Spinal cord (tissue), 9 donors: ENCODE measurements at regions not wholly inside any gene's neighbourhood (a gene's known extent, or its start where the extent isn't known, plus 50 kb on each side); places are given as distances from the start of the nearest gene placed in this dataset.
"Not testable (repeated sequence)": the region's sequence is repeated elsewhere in the genome, so short reads cannot be mapped to it uniquely, and the experiment has no call there.

Experiments
- DNase-seq, 6 donors: peaks; one replicate each; pipeline versions ENCODE4 v3.0.0 to v3.0.0-alpha.2; 2013 to 2015; ENCODE audit warnings: low spot score in 6 of 6, low read depth in 4 of 6
- H3K27ac ChIP-seq: one replicate; pipeline ENCODE4 v1.5.1; 2013; ENCODE audit warnings: low read depth, low read length, control low read depth
- H3K27me3 ChIP-seq: one replicate; pipeline ENCODE4 v1.6.1; 2013; ENCODE audit warnings: low read length; ENCODE audit not compliant: control insufficient read depth, insufficient read depth
- H3K36me3 ChIP-seq: one replicate; pipeline ENCODE4 v1.6.1; 2013; ENCODE audit warnings: low read length; ENCODE audit not compliant: control insufficient read depth, insufficient read depth
- H3K4me1 ChIP-seq: one replicate; pipeline ENCODE4 v1.6.1; 2013; ENCODE audit warnings: low read length; ENCODE audit not compliant: control insufficient read depth, insufficient read depth
- H3K4me3 ChIP-seq: one replicate; pipeline ENCODE4 v1.5.1; 2013; ENCODE audit warnings: low read depth, low read length, control low read depth
- H3K9me3 ChIP-seq: one replicate; pipeline ENCODE4 v1.6.1; 2013; ENCODE audit warnings: low read length; ENCODE audit not compliant: control insufficient read depth, insufficient read depth
- WGBS: methylation state at CpG from one replicate; pipeline ENCODE4 v1.1.5; 2013; ENCODE audit warnings: missing lambda C conversion rate; ENCODE audit not compliant: insufficient coverage; 5-methylcytosine and 5-hydroxymethylcytosine counted together
- donor health status: healthy.

- no peaks in the 10 kb centered on the region for H3K36me3 ChIP-seq
- no peak overlapping the region for H3K27ac ChIP-seq
- WGBS: 83% methylated on average over 2 of the region's 2 CpGs
- H3K9me3 ChIP-seq: no peaks in the 10 kb centered on the region
- no peaks in the 10 kb centered on the region for H3K27me3 ChIP-seq
- H3K4me1 ChIP-seq: no peaks in the 10 kb centered on the region
- no peak for DNase-seq
- no peak overlapping the region for H3K4me3 ChIP-seq
These were observed 308.1 kb upstream of the HS3ST5 start for GRCh38 chr6:114650891-114651290.

GRCh38 chr6:114649298-114649697 lies 306.5 kb upstream of the HS3ST5 start:
- no peaks in the 10 kb centered on the region for H3K9me3 ChIP-seq
- no peak overlapping the region for H3K27ac ChIP-seq
- H3K4me1 ChIP-seq: no peaks in the 10 kb centered on the region
- H3K4me3 ChIP-seq: no peak overlapping the region
- no peaks in the 10 kb centered on the region for H3K36me3 ChIP-seq
- 78% methylated on average over 1 of the region's 2 CpGs for WGBS
- H3K27me3 ChIP-seq: no peaks in the 10 kb centered on the region
- no peak for DNase-seq

GRCh38 chr6:114648847-114649246 lies 306.0 kb upstream of the HS3ST5 start:
- Histone ChIP-seq H3K27ac (no peak overlapping the region), H3K27me3 (no peaks in the 10 kb centered on the region), H3K4me3 (no peak overlapping the region), H3K9me3 (no peaks in the 10 kb centered on the region), H3K36me3 (no peaks in the 10 kb centered on the region), H3K4me1 (no peaks in the 10 kb centered on the region)
- no peak for DNase-seq
- 50% methylated on average over 1 of the region's 2 CpGs for WGBS

GRCh38 chr6:114638341-114638740 lies 295.5 kb upstream of the HS3ST5 start:
- Histone ChIP-seq H3K36me3 (no peaks in the 10 kb centered on the region), H3K9me3 (no peaks in the 10 kb centered on the region), H3K27ac (no peak overlapping the region), H3K4me3 (no peak overlapping the region), H3K27me3 (no peaks in the 10 kb centered on the region), H3K4me1 (no peaks in the 10 kb centered on the region)
- DNase-seq: peak in 1 of 6 donors; percentile 6
- 43% methylated on average over 4 of the region's 4 CpGs for WGBS

GRCh38 chr6:114634016-114634415 lies 291.2 kb upstream of the HS3ST5 start:
- DNase-seq: no peak
- Histone ChIP-seq H3K36me3 (no peaks in the 10 kb centered on the region), H3K27ac (no peak overlapping the region), H3K4me3 (no peak overlapping the region), H3K27me3 (no peaks in the 10 kb centered on the region), H3K4me1 (no peaks in the 10 kb centered on the region), H3K9me3 (no peaks in the 10 kb centered on the region)

- H3K27ac ChIP-seq: not testable (repeated sequence)
- WGBS: no CpG with 5 or more reads among the region's 1 CpG
These were observed 283.4 kb upstream of the HS3ST5 start for GRCh38 chr6:114626226-114626625.

GRCh38 chr6:114619621-114620200 lies 276.9 kb upstream of the HS3ST5 start:
- Histone ChIP-seq H3K9me3 (no peaks in the 10 kb centered on the region), H3K27ac (no peak overlapping the region), H3K36me3 (no peaks in the 10 kb centered on the region), H3K27me3 (no peaks in the 10 kb centered on the region), H3K4me3 (no peak overlapping the region), H3K4me1 (no peaks in the 10 kb centered on the region)
- WGBS: no CpG with 5 or more reads among the region's 2 CpGs
- DNase-seq: peak in 1 of 6 donors; percentile 58

More at GRCh38 chr6:114626226-114626625, 283.4 kb upstream of the HS3ST5 start:
- H3K36me3 ChIP-seq, H3K9me3 ChIP-seq, DNase-seq, H3K27me3 ChIP-seq, H3K4me1 ChIP-seq, H3K4me3 ChIP-seq: not testable (repeated sequence)

GRCh38 chr6:114611696-114612095 lies 268.9 kb upstream of the HS3ST5 start:
- Histone ChIP-seq H3K27ac (no peak overlapping the region), H3K4me1 (no peaks in the 10 kb centered on the region), H3K9me3 (no peaks in the 10 kb centered on the region), H3K27me3 (no peaks in the 10 kb centered on the region), H3K36me3 (no peaks in the 10 kb centered on the region), H3K4me3 (no peak overlapping the region)
- DNase-seq: no peak

- no CpG with 5 or more reads among the region's 2 CpGs for WGBS
- no peaks in the 10 kb centered on the region for H3K36me3 ChIP-seq
- DNase-seq: peak in 1 of 6 donors; percentile 66
- no peak overlapping the region for H3K27ac ChIP-seq
- no peaks in the 10 kb centered on the region for H3K9me3 ChIP-seq
- H3K4me1 ChIP-seq: no peaks in the 10 kb centered on the region
- no peak overlapping the region for H3K4me3 ChIP-seq
- no peaks in the 10 kb centered on the region for H3K27me3 ChIP-seq
These were observed 265.3 kb upstream of the HS3ST5 start for GRCh38 chr6:114608091-114608490.

GRCh38 chr6:114605656-114606055 lies 262.8 kb upstream of the HS3ST5 start:
- H3K9me3 ChIP-seq: no peaks in the 10 kb centered on the region
- H3K4me3 ChIP-seq: no peak overlapping the region
- H3K27me3 ChIP-seq: no peaks in the 10 kb centered on the region
- WGBS: 60% methylated on average over 1 of the region's 3 CpGs
- peak in 1 of 6 donors; percentile 77 for DNase-seq
- H3K4me1 ChIP-seq: no peaks in the 10 kb centered on the region
- no peaks in the 10 kb centered on the region for H3K36me3 ChIP-seq
- H3K27ac ChIP-seq: no peak overlapping the region
